ENCODE measurements at regions not wholly inside any gene's neighbourhood (a gene's known extent, or its start where the extent isn't known, plus 50 kb on each side); places are given as distances from the start of the nearest gene placed in this dataset.
A peak's percentile ranks its signal among the peaks of the same experiment; 100 is the strongest.

DNA sequence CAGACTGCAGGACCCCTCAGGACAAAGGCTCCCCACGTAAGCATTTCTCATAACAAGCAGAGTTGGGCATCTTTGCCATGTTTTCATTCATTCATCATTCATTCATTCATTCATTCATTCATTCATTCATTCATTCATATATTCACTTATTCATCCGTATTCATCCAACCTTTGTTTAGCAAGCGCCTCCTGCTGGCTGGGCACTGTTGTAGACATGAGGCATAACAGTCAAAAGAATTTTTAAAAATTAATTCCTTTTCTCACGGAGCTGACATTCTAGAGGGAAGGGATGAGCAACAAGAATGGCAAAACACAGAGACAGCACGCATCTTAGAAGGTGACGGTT, 351.7 kb upstream of the TNRC6C start (continued):
- TF ChIP-seq, protein P1, sequence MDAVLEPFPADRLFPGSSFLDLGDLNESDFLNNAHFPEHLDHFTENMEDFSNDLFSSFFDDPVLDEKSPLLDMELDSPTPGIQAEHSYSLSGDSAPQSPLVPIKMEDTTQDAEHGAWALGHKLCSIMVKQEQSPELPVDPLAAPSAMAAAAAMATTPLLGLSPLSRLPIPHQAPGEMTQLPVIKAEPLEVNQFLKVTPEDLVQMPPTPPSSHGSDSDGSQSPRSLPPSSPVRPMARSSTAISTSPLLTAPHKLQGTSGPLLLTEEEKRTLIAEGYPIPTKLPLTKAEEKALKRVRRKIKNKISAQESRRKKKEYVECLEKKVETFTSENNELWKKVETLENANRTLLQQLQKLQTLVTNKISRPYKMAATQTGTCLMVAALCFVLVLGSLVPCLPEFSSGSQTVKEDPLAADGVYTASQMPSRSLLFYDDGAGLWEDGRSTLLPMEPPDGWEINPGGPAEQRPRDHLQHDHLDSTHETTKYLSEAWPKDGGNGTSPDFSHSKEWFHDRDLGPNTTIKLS (IDR thresholded peaks at IDR 0.05; ENCODE audit: borderline replicate concordance, low read depth) = no peak
- TF ChIP-seq RAD21 (CRISPR knock-in tag; conservative IDR thresholded peaks at IDR 0.05 in 1 of 2, IDR thresholded peaks at IDR 0.05 in 1 of 2) (peak; percentile 30 to 66; a peak in 3 of 4 replicates), CTCF (IDR thresholded peaks at IDR 0.05 in 2 of 3, conservative IDR thresholded peaks at IDR 0.05 in 1 of 3; ENCODE audit: insufficient read depth in 2 of 3, low read depth in 1 of 3, low read length in 3 of 3) (peak; percentile 29 to 63 (median 62); a peak in 5 of 6 replicates), PREB (CRISPR knock-in tag; IDR thresholded peaks at IDR 0.05) (no peak), TEAD2 (tag; IDR thresholded peaks at IDR 0.05) (no peak), KAT2B (IDR thresholded peaks at IDR 0.05; ENCODE audit: low read depth, low read length) (no peak), TRIM28 (IDR thresholded peaks at IDR 0.05) (no peak)
- TF ChIP-seq, protein P2, sequence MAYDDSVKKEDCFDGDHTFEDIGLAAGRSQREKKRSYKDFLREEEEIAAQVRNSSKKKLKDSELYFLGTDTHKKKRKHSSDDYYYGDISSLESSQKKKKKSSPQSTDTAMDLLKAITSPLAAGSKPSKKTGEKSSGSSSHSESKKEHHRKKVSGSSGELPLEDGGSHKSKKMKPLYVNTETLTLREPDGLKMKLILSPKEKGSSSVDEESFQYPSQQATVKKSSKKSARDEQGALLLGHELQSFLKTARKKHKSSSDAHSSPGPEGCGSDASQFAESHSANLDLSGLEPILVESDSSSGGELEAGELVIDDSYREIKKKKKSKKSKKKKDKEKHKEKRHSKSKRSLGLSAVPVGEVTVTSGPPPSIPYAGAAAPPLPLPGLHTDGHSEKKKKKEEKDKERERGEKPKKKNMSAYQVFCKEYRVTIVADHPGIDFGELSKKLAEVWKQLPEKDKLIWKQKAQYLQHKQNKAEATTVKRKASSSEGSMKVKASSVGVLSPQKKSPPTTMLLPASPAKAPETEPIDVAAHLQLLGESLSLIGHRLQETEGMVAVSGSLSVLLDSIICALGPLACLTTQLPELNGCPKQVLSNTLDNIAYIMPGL (CRISPR knock-in tag; IDR thresholded peaks at IDR 0.05) = no peak
- TF ChIP-seq, protein P3, sequence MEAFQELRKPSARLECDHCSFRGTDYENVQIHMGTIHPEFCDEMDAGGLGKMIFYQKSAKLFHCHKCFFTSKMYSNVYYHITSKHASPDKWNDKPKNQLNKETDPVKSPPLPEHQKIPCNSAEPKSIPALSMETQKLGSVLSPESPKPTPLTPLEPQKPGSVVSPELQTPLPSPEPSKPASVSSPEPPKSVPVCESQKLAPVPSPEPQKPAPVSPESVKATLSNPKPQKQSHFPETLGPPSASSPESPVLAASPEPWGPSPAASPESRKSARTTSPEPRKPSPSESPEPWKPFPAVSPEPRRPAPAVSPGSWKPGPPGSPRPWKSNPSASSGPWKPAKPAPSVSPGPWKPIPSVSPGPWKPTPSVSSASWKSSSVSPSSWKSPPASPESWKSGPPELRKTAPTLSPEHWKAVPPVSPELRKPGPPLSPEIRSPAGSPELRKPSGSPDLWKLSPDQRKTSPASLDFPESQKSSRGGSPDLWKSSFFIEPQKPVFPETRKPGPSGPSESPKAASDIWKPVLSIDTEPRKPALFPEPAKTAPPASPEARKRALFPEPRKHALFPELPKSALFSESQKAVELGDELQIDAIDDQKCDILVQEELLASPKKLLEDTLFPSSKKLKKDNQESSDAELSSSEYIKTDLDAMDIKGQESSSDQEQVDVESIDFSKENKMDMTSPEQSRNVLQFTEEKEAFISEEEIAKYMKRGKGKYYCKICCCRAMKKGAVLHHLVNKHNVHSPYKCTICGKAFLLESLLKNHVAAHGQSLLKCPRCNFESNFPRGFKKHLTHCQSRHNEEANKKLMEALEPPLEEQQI (IDR thresholded peaks at IDR 0.05) = no peak
- TF ChIP-seq, protein P4, sequence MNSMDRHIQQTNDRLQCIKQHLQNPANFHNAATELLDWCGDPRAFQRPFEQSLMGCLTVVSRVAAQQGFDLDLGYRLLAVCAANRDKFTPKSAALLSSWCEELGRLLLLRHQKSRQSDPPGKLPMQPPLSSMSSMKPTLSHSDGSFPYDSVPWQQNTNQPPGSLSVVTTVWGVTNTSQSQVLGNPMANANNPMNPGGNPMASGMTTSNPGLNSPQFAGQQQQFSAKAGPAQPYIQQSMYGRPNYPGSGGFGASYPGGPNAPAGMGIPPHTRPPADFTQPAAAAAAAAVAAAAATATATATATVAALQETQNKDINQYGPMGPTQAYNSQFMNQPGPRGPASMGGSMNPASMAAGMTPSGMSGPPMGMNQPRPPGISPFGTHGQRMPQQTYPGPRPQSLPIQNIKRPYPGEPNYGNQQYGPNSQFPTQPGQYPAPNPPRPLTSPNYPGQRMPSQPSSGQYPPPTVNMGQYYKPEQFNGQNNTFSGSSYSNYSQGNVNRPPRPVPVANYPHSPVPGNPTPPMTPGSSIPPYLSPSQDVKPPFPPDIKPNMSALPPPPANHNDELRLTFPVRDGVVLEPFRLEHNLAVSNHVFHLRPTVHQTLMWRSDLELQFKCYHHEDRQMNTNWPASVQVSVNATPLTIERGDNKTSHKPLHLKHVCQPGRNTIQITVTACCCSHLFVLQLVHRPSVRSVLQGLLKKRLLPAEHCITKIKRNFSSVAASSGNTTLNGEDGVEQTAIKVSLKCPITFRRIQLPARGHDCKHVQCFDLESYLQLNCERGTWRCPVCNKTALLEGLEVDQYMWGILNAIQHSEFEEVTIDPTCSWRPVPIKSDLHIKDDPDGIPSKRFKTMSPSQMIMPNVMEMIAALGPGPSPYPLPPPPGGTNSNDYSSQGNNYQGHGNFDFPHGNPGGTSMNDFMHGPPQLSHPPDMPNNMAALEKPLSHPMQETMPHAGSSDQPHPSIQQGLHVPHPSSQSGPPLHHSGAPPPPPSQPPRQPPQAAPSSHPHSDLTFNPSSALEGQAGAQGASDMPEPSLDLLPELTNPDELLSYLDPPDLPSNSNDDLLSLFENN (IDR thresholded peaks at IDR 0.05; ENCODE audit: low read depth in 2 of 2, low read length in 2 of 2) = no peak
